Head of caudate nucleus (tissue), 42 donors: ENCODE measurements at regions not wholly inside any gene's neighbourhood (a gene's known extent, or its start where the extent isn't known, plus 50 kb on each side); places are given as distances from the start of the nearest gene placed in this dataset.
A peak's percentile ranks its signal among the peaks of the same experiment; 100 is the strongest.

ENCODE experiments used
- DNase-seq, 42 donors: peaks; one replicate each; pipeline versions ENCODE4 v3.0.0 to v3.0.0-alpha.2; 2020 to 2021; ENCODE audit warnings: mixed read lengths in 7 of 42
- intact Hi-C: fragments of 100-400 bp; cut with DNase I; formaldehyde crosslinking; loops from one replicate; pipeline ENCODE4 v1.15.0; 2022

- intact Hi-C loops: no loop called here
- DNase-seq: peak in 24 of 42 donors; percentile 8 to 54 (median 36)
Measured at GRCh38 chr11:135075740-135076139, 663.7 kb upstream of the B3GAT1 start.

DNA sequence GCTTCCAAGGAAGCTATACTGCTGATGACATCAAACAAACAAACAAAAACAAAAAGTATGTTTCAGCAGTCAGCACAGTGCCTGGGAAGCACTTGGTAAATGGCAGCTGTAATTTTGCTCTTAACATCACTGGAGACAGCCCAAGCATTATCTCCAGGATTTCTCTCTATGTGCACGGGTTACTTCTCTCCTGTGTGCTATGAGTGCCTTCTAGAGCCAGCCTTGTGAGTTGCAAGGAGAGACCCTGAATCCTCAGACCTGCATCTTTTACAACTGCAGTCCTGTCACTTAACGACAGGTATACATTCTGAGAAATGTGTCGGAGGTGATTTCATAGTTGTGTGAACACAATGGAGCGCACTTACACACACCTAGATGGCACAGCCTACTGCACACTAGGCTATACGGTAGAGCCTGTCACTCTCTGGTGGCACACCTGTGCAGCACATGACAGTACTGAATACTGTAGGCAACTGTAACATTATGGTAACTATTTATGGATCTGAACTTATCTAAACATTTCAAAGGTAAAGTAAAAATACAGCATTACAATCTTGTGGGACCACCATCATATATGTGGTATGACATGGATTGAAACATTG lies 662.5 kb upstream of the B3GAT1 start:
- peak in 9 of 42 donors; percentile 19 to 54 (median 31) for DNase-seq
- intact Hi-C loops: no loop called here

- DNase-seq: peak in 1 of 42 donors; percentile 24
- intact Hi-C loops: no loop called here
Measured at GRCh38 chr11:135073870-135074269, 661.8 kb upstream of the B3GAT1 start.

- peak in 1 of 42 donors; percentile 32 for DNase-seq
- intact Hi-C loops: no loop called here
Measured at GRCh38 chr11:135073381-135073780, 661.3 kb upstream of the B3GAT1 start.

DNA sequence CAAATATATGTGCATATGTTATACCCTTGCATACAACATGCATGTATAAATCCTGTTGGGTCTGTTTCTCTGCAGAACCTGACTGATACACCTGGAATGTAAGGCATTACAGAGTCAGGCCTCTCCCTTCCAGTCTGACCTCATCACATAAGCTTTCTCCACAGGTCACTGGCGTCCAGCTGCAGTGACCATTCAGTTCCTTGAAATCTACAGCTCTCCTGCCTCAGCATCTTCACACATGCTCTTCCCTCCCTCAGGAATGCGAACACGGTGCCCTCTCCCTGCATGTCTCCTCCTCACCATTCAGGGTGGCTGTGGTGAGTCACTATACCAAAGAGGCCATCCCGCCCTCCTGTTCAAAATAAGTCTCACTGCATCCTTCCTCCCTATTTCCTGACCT lies 657.8 kb upstream of the B3GAT1 start:
- intact Hi-C loops: no loop called here
- DNase-seq: no peak

DNA sequence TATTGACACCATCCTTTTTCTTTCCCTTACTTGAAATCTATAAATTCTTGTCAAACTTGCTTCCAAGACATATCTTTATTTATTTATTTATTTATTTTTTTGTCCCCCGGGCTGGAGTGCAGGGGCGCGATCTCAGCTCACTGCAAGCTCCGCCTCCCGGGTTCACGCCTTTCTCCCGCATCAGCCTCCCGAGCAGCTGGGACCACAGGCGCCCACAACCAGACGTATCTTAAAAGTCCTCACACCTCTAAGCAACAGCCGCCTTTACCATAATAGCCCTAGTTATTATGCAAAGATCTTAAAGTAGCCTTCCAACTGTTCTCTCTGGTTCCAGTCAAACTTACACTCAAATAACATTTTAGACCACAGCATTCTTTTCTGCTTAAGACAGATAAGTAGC lies 657.0 kb upstream of the B3GAT1 start:
- intact Hi-C loops: no loop called here
- peak in 1 of 42 donors; percentile 26 for DNase-seq

DNA sequence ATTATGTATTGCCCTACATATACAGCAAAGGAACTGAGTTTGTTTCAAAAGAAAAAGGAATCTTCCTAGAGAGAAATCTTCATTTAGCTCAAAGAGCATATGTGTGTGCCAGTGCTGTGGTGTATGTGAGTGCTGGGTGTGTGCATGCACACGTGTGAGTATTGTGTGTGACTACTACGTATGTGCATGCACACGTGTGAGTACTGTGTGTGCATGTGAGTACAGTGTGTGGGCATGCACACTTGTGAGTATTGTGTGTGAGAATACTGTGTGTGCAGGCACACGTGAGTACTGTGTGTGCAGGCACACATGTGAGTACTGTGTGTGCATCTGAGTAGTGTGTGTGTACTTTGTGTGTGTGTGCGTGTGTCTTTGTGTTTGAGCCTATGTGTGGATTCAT lies 651.0 kb upstream of the B3GAT1 start:
- peak in 1 of 42 donors; percentile 16 for DNase-seq
- intact Hi-C loops: no loop called here

GRCh38 chr11:135061166-135061565 lies 649.1 kb upstream of the B3GAT1 start:
- DNase-seq: no peak
- intact Hi-C loops: no loop called here

DNA sequence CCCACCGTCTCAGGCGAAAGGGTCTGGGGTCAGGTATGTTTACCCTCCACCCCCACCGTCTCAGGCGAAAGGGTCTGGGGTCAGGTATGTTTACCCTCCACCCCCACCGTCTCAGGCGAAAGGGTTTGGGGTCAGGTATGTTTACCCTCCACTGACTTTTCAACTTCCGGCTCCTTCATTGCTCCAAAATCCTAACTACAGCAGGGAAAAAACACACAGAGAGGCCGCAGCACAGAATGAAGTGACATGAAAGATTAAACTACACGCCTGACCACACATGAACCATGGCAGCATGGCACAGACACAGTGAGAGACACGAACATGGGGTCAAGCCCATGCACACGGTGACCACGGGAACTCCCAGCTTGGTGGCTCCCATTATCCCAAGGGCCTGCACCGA lies 634.9 kb upstream of the B3GAT1 start:
- intact Hi-C loops: no loop called here
- DNase-seq: peak in 1 of 42 donors; percentile 17

GRCh38 chr11:135046556-135046955 lies 634.5 kb upstream of the B3GAT1 start:
- intact Hi-C loops: no loop called here
- peak in 9 of 42 donors; percentile 7 to 60 (median 25) for DNase-seq

GRCh38 chr11:135043434-135043833 lies 631.4 kb upstream of the B3GAT1 start:
- intact Hi-C loops: no loop called here
- DNase-seq: no peak

- no peak for DNase-seq
- intact Hi-C loops: no loop called here
Measured at GRCh38 chr11:135037828-135038227, 625.8 kb upstream of the B3GAT1 start.

GRCh38 chr11:135036488-135037297 lies 624.7 kb upstream of the B3GAT1 start:
- intact Hi-C loops: no loop called here
- DNase-seq: peak in 1 of 42 donors; percentile 34

- no peak for DNase-seq
- intact Hi-C loops: no loop called here
Measured at GRCh38 chr11:135035282-135035681, 623.2 kb upstream of the B3GAT1 start.

GRCh38 chr11:135033540-135033939 lies 621.5 kb upstream of the B3GAT1 start:
- peak; percentile 27 to 85 (median 68) for DNase-seq
- intact Hi-C loops: no loop called here

- intact Hi-C loops: no loop called here
- DNase-seq: peak in 1 of 42 donors; percentile 22
Measured at GRCh38 chr11:135031205-135031989, 619.4 kb upstream of the B3GAT1 start.

GRCh38 chr11:135027461-135027860 lies 615.4 kb upstream of the B3GAT1 start:
- intact Hi-C loops: no loop called here
- DNase-seq: peak in 2 of 42 donors; percentile 34 to 44

DNA sequence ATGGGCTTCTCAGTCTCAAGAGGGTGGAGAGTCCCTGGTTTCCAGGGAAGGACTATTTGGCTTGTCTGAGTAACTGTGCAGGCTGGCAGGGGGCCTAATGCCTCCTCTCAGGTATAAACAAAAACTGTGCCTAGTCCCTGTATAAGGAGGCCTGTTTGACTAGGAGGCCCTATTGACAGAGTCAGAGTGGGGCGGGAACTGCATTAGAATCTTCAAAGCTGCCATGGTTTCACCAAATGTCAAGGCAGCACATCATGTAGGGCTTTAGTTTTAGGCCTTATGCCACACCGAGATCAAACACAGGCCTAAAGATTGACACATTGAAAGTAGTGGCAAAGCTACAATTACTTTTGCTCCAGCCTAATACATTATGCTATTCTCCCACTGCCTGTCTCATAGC lies 611.5 kb upstream of the B3GAT1 start:
- DNase-seq: no peak
- intact Hi-C loops: no loop called here

DNA sequence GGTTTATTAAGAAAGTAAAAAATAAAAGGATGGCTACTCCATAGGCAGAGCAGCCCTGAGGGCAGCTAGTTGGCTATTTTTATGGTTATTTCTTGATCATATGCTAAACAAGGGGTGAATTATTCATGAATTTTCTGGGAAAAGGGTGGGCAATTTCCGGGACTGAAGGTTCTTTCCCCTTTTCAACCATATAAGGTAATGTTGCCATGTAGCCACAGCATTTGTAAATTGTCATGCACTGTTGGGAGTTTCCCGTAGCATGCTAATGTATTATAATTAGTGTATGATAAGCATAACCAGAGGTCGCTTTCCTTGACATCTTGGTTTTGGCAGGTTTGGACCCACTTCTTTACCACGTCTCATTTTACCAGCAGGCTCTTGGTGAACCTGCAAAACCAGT lies 610.4 kb upstream of the B3GAT1 start:
- intact Hi-C loops: no loop called here
- no peak for DNase-seq

DNA sequence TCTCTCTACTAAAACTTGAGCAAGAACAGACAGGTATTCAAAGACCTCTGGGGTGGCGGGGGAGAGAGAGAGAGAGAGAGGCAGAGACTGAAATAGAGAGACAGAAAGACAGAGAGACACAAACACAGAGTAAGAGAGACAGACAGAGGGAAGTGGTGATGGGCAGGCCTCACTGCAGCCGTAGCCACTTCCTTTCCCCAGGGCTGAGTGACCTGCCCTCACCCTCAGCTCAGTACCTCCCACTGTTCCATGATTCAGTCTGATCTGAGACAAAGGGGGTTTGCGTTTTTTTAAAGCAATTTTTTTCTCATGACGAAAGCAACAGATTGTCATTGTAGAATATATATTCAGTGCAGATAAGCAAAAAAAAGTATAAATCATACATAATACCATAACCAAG lies 607.9 kb upstream of the B3GAT1 start:
- DNase-seq: no peak
- intact Hi-C loops: no loop called here
